Erythroblast (primary cell): ENCODE measurements at regions not wholly inside any gene's neighbourhood (a gene's known extent, or its start where the extent isn't known, plus 50 kb on each side); places are given as distances from the start of the nearest gene placed in this dataset.

ENCODE experiments used
- GATA1 ChIP-seq: IDR thresholded peaks from 2 replicates; pipeline ENCODE4 v1.6.1; 2011; ENCODE audit warnings: low read depth, mild to moderate bottlenecking, control low read depth, low read length, moderate library complexity
- POLR2A ChIP-seq: IDR thresholded peaks from 2 replicates; pipeline ENCODE4 v1.6.1; 2011; ENCODE audit warnings: mild to moderate bottlenecking, low read length

DNA sequence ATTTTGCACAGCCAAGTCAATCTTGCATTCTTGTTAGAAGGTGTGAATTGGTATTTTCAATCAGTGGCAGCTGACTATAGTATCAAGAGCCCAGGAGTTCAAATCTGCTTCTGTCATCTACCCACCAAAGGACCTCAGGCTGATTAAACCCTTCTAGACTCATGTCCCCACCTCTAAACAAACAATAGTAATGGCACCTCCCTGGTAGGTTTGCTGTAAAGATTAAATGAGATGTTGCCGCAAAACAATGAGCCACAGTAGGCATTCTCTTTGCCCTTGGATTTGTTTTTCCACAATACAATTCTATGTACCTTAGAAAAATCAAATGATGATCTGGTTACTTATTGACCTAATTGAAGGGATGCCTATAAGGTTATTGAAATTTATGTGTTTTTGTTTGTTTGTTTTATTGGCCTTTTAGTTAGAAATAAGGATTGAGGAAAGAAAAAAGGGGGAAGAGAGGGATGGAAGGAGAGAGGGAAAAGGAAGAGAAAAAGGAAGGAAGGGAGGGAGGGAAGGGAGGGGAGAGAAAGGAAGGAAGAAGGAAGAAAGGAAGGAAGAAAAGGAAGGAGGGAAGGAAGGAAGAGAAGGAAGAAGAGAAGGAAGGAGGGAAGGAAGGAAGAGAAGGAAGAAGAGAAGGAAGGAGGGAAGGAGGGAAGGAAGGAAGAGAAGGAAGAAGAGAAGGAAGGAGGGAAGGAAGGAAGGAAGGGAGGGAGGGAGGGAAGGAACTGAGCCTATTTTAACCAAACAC, 110.7 kb downstream of the ETS2 start:
- TF ChIP-seq POLR2A, result no peak
- TF ChIP-seq GATA1, result no peak
